H1 (cell line): ENCODE measurements at regions not wholly inside any gene's neighbourhood (a gene's known extent, or its start where the extent isn't known, plus 50 kb on each side); places are given as distances from the start of the nearest gene placed in this dataset.

Experiments used
- CBX5 ChIP-seq: fragments of 300-800, 300-1000 bp; sonication (generic); IDR thresholded peaks from 2 replicates; pipeline ENCODE4 v1.7.1; 2016; ENCODE audit warnings: antibody characterized with exemption, low read length, low read depth
- RXRA ChIP-seq: IDR thresholded peaks from 2 replicates; pipeline ENCODE4 v1.6.1; 2011; ENCODE audit warnings: low read depth, mild to moderate bottlenecking, low read length, moderate library complexity; ENCODE audit not compliant: insufficient read depth

DNA sequence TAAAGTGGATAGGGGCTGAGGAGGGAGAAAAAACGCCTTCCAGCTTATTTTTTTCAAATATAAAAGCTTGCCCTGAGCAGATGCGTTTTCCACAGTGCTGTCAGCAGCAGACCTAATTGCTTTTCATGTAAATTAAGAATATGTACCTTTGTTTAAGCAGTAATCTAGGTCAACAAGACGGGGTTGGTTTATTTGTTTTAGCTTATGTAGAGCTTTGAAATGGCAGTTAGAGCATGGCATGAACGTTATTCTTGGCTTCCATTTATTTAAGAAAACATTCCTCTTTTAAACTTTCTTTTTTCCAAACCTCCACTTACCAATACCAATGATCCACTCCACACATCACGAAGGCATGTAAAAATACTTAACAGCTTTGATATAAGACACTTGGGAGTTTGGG lies 220.3 kb upstream of the TENM3 start (continued):
- TF ChIP-seq RXRA (no peak), CBX5 (no peak)
